ENCODE measurements at regions not wholly inside any gene's neighbourhood (a gene's known extent, or its start where the extent isn't known, plus 50 kb on each side); places are given as distances from the start of the nearest gene placed in this dataset.

- no peak for DNase-seq
- H3K27me3 Mint-ChIP-seq (ENCODE audit: insufficient read depth): peaks cover 2% of the 10 kb centered on the region
- no peak overlapping the region for H3K27ac Mint-ChIP-seq
- TF ChIP-seq CTCF (IDR thresholded peaks at IDR 0.05): no peak
- H3K9me3 Mint-ChIP-seq: no peaks in the 10 kb centered on the region
- no peaks in the 10 kb centered on the region for H3K36me3 Mint-ChIP-seq (ENCODE audit: low read depth)
- H3K4me1 Mint-ChIP-seq (ENCODE audit: low read depth): peaks cover 11% of the 10 kb centered on the region; the same call in 1 of the 2 replicates
- no peak overlapping the region for H3K4me3 Mint-ChIP-seq
Observed at GRCh38 chr3:109900783-109901182, 563.4 kb upstream of the DPPA4 start.

GRCh38 chr3:109902549-109902948, 565.2 kb upstream of the DPPA4 start:
- DNase-seq: no peak
- no peaks in the 10 kb centered on the region for H3K9me3 Mint-ChIP-seq
- H3K4me3 Mint-ChIP-seq: no peak overlapping the region
- H3K4me1 Mint-ChIP-seq (ENCODE audit: low read depth): peaks cover 9% of the 10 kb centered on the region; the same call in 1 of the 2 replicates
- H3K36me3 Mint-ChIP-seq (ENCODE audit: low read depth): no peaks in the 10 kb centered on the region
- peaks cover 3% of the 10 kb centered on the region for H3K27me3 Mint-ChIP-seq (ENCODE audit: insufficient read depth)
- no peak overlapping the region for H3K27ac Mint-ChIP-seq
- no peak for TF ChIP-seq CTCF (IDR thresholded peaks at IDR 0.05)

- peaks cover 3% of the 10 kb centered on the region for H3K27me3 Mint-ChIP-seq (ENCODE audit: insufficient read depth)
- no peak overlapping the region for H3K4me3 Mint-ChIP-seq
- no peak overlapping the region for H3K27ac Mint-ChIP-seq
- TF ChIP-seq CTCF (IDR thresholded peaks at IDR 0.05): peak; percentile 21; the same call in 1 of the 2 replicates
- H3K4me1 Mint-ChIP-seq (ENCODE audit: low read depth): peaks cover 3% of the 10 kb centered on the region; the same call in 1 of the 2 replicates
- no peaks in the 10 kb centered on the region for H3K36me3 Mint-ChIP-seq (ENCODE audit: low read depth)
- no peak for DNase-seq
- no peaks in the 10 kb centered on the region for H3K9me3 Mint-ChIP-seq
Observed at GRCh38 chr3:109903100-109903499, 565.8 kb upstream of the DPPA4 start.

GRCh38 chr3:109910772-109911171, 573.4 kb upstream of the DPPA4 start:
- Mint-ChIP-seq H3K4me1 (ENCODE audit: low read depth) (no peaks in the 10 kb centered on the region), H3K9me3 (no peaks in the 10 kb centered on the region), H3K27ac (no peak overlapping the region), H3K36me3 (ENCODE audit: low read depth) (no peaks in the 10 kb centered on the region), H3K27me3 (ENCODE audit: insufficient read depth) (peaks cover 2% of the 10 kb centered on the region; the same call in 1 of the 2 replicates), H3K4me3 (no peak overlapping the region)
- no peak for TF ChIP-seq CTCF (IDR thresholded peaks at IDR 0.05)
- no peak for DNase-seq

GRCh38 chr3:109918740-109919139, 581.4 kb upstream of the DPPA4 start:
- no peak overlapping the region for H3K4me3 Mint-ChIP-seq
- peaks cover 21% of the 10 kb centered on the region for H3K4me1 Mint-ChIP-seq (ENCODE audit: low read depth)
- no peak for DNase-seq
- no peaks in the 10 kb centered on the region for H3K9me3 Mint-ChIP-seq
- H3K27ac Mint-ChIP-seq: no peak overlapping the region
- H3K36me3 Mint-ChIP-seq (ENCODE audit: low read depth): no peaks in the 10 kb centered on the region
- H3K27me3 Mint-ChIP-seq (ENCODE audit: insufficient read depth): no peaks in the 10 kb centered on the region
- no peak for TF ChIP-seq CTCF (IDR thresholded peaks at IDR 0.05)

- Mint-ChIP-seq H3K27me3 (ENCODE audit: insufficient read depth) (no peaks in the 10 kb centered on the region), H3K9me3 (no peaks in the 10 kb centered on the region), H3K36me3 (ENCODE audit: low read depth) (no peaks in the 10 kb centered on the region), H3K4me3 (no peak overlapping the region), H3K4me1 (ENCODE audit: low read depth) (peaks cover 38% of the 10 kb centered on the region), H3K27ac (no peak overlapping the region)
- TF ChIP-seq CTCF (IDR thresholded peaks at IDR 0.05): no peak
- DNase-seq: no peak
Observed at GRCh38 chr3:109920749-109921148, 583.4 kb upstream of the DPPA4 start.

Measured in HFFc6 (cell line).